Suprapubic skin (tissue), 4 donors: ENCODE measurements at regions not wholly inside any gene's neighbourhood (a gene's known extent, or its start where the extent isn't known, plus 50 kb on each side); places are given as distances from the start of the nearest gene placed in this dataset.
"Not testable (repeated sequence)": the region's sequence is repeated elsewhere in the genome, so short reads cannot be mapped to it uniquely, and the experiment has no call there.

Source experiments
- DNase-seq, 2 donors: peaks; one replicate each; pipeline ENCODE4 v3.0.0-alpha.2; 2019; ENCODE audit warnings: low spot score in 2 of 2
- H3K27ac ChIP-seq: fragments of 200-600 bp; sonication (generic); one replicate; pipeline ENCODE4 v1.5.1; 2019
- H3K27me3 ChIP-seq: fragments of 200-600 bp; sonication (generic); one replicate; pipeline ENCODE4 v1.5.1; 2019
- H3K36me3 ChIP-seq: fragments of 200-600 bp; sonication (generic); one replicate; pipeline ENCODE4 v1.5.1; 2019
- H3K4me1 ChIP-seq: fragments of 200-600 bp; sonication (generic); one replicate; pipeline ENCODE4 v1.5.1; 2019
- H3K4me3 ChIP-seq: fragments of 200-600 bp; sonication (generic); one replicate; pipeline ENCODE4 v1.5.1; 2019; ENCODE audit warnings: mild to moderate bottlenecking
- H3K9me3 ChIP-seq: fragments of 200-600 bp; sonication (generic); one replicate; pipeline ENCODE4 v1.5.1; 2019
- EP300 ChIP-seq: sonication (generic); formaldehyde crosslinking; IDR thresholded peaks from one replicate; pipeline ENCODE4 v1.6.1; 2017; ENCODE audit warnings: antibody characterized with exemption
- POLR2A ChIP-seq, 2 donors: fragments of 450-650 bp; IDR thresholded peaks; one replicate each; pipeline ENCODE4 v1.6.1; 2017; ENCODE audit warnings: antibody characterized with exemption in 2 of 2, mild to moderate bottlenecking in 2 of 2, moderate library complexity in 2 of 2
- POLR2AphosphoS5 ChIP-seq, 3 donors: sonication (generic); formaldehyde crosslinking; IDR thresholded peaks; one replicate each; pipeline ENCODE4 v1.6.1; 2017; ENCODE audit warnings: antibody characterized with exemption in 3 of 3
- WGBS: methylation state at CpG from one replicate; pipeline ENCODE4 v1.1.5; 2018; 5-methylcytosine and 5-hydroxymethylcytosine counted together
- TF ChIP-seq, protein P1 (sequence below), 2 donors: fragments of 200-600 bp in 1 of 2; fragments of 450-650 bp in 1 of 2; sonication (generic) in 1 of 2; IDR thresholded peaks; one replicate each; pipeline ENCODE4 v1.5.1; 2016 to 2019; ENCODE audit warnings: antibody characterized with exemption in 2 of 2, mild to moderate bottlenecking in 1 of 2, moderate library complexity in 1 of 2

DNA sequence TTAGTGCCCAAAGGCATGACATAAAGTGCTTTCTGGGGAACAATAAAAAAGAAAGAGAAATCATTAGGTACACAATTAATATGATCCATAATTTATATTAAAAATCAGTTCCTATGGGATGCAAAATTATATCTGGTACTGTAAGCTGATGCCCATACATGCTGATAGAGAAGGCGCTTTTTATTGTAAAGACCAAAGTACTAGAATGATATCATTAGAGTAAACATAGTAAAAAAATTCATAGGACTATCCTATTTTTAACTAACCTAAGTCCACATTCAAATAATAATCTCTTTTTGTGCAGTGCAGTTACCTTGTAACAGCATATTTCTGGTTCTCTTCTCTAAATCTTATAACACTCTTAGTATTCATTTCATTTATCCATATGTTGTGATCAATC is 252.2 kb downstream of the ASXL3 start:
- TF ChIP-seq, protein P1, sequence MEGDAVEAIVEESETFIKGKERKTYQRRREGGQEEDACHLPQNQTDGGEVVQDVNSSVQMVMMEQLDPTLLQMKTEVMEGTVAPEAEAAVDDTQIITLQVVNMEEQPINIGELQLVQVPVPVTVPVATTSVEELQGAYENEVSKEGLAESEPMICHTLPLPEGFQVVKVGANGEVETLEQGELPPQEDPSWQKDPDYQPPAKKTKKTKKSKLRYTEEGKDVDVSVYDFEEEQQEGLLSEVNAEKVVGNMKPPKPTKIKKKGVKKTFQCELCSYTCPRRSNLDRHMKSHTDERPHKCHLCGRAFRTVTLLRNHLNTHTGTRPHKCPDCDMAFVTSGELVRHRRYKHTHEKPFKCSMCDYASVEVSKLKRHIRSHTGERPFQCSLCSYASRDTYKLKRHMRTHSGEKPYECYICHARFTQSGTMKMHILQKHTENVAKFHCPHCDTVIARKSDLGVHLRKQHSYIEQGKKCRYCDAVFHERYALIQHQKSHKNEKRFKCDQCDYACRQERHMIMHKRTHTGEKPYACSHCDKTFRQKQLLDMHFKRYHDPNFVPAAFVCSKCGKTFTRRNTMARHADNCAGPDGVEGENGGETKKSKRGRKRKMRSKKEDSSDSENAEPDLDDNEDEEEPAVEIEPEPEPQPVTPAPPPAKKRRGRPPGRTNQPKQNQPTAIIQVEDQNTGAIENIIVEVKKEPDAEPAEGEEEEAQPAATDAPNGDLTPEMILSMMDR (IDR thresholded peaks at IDR 0.05) = no peak
- TF ChIP-seq EP300 (no peak), POLR2A (IDR thresholded peaks at IDR 0.05) (no peak), POLR2AphosphoS5 (IDR thresholded peaks at IDR 0.05) (no peak)
- Histone ChIP-seq H3K27me3 (no peaks in the 10 kb centered on the region), H3K9me3 (peaks cover 5% of the 10 kb centered on the region), H3K4me1 (no peaks in the 10 kb centered on the region), H3K36me3 (no peaks in the 10 kb centered on the region), H3K27ac (no peak overlapping the region), H3K4me3 (no peak overlapping the region)
- 98% methylated on average over 1 of the region's 1 CpG for WGBS
- DNase-seq = no peak

DNA sequence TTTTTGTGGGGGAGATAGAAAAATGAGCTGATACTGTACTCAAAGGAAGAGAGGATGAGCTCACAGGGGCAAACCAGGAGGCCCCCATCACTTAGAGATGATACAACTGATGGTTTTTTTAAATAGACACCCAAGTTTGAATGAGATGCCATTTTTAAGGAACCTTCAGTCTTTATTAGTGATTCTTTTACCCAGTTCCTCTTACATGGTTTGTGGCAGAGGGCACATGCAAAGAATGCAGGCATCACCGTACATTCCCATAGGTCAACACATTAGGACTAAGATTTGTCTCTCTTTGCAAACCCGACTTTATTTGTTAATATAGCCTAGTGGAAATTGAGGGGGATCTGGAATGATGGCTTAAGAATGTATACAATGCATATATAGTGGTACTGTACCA is 250.9 kb downstream of the ASXL3 start:
- Histone ChIP-seq H3K36me3 (no peaks in the 10 kb centered on the region), H3K27me3 (no peaks in the 10 kb centered on the region), H3K9me3 (peaks cover 5% of the 10 kb centered on the region), H3K4me3 (no peak overlapping the region), H3K4me1 (no peaks in the 10 kb centered on the region), H3K27ac (no peak overlapping the region)
- 74% methylated on average over 2 of the region's 2 CpGs for WGBS
- DNase-seq = no peak
- TF ChIP-seq POLR2AphosphoS5 (IDR thresholded peaks at IDR 0.05) = no peak
- TF ChIP-seq, protein P1 (IDR thresholded peaks at IDR 0.05) = no peak

DNA sequence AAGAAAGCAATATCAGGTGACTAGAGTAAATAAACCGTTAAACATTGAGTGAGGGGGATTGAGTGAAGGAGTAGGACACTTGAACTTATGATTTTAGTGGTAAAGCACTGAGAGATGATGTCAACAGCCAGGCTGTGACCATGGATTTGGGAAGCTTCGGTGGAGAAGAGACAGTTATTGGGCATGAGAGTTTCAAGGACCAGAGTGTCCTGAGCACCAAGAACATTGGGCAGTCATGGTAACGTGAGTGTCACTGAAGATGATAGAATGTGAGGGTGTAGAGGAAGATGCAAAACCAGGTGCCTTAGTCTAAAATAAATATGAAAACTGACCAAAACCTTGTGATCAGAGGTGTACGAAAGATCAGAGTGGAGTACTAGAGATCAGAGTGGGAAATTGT is 248.1 kb downstream of the ASXL3 start:
- WGBS = 86% methylated on average over 4 of the region's 4 CpGs
- no peaks in the 10 kb centered on the region for H3K9me3 ChIP-seq
- TF ChIP-seq POLR2A (IDR thresholded peaks at IDR 0.05) = no peak
- TF ChIP-seq, protein P1 (IDR thresholded peaks at IDR 0.05) = no peak
- no peak for TF ChIP-seq POLR2AphosphoS5 (IDR thresholded peaks at IDR 0.05)
- no peak for TF ChIP-seq EP300
- no peaks in the 10 kb centered on the region for H3K27me3 ChIP-seq
- no peak overlapping the region for H3K4me3 ChIP-seq
- H3K27ac ChIP-seq = no peak overlapping the region
- H3K36me3 ChIP-seq = no peaks in the 10 kb centered on the region
- DNase-seq = no peak
- H3K4me1 ChIP-seq = peaks cover 4% of the 10 kb centered on the region

DNA sequence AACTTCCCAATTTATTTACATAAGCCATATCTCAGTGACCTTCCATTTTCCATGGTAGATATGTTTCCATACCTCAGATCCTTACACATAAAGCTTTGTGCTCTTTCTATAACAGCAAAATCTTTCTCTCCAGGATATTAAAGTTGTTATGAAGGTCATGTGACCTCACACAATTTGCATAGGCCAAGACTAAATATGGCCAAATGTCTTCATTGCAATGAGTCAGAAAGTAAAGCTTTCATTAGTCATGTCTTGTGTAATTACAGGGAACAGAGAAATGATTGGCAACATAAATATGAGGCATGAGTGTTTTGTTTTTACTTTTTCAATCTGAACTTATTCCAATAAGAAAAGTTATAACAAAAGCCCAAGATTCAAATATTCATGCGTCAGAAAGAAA is 243.5 kb downstream of the ASXL3 start:
- Histone ChIP-seq H3K36me3 (no peaks in the 10 kb centered on the region), H3K4me1 (peaks cover 4% of the 10 kb centered on the region), H3K9me3 (no peaks in the 10 kb centered on the region), H3K27me3 (no peaks in the 10 kb centered on the region), H3K4me3 (no peak overlapping the region), H3K27ac (no peak overlapping the region)
- no peak for DNase-seq
- TF ChIP-seq POLR2AphosphoS5 (IDR thresholded peaks at IDR 0.05) (no peak), POLR2A (IDR thresholded peaks at IDR 0.05) (no peak), EP300 (no peak)
- TF ChIP-seq, protein P1 (IDR thresholded peaks at IDR 0.05) = no peak
- WGBS = 67% methylated on average over 1 of the region's 1 CpG

DNA sequence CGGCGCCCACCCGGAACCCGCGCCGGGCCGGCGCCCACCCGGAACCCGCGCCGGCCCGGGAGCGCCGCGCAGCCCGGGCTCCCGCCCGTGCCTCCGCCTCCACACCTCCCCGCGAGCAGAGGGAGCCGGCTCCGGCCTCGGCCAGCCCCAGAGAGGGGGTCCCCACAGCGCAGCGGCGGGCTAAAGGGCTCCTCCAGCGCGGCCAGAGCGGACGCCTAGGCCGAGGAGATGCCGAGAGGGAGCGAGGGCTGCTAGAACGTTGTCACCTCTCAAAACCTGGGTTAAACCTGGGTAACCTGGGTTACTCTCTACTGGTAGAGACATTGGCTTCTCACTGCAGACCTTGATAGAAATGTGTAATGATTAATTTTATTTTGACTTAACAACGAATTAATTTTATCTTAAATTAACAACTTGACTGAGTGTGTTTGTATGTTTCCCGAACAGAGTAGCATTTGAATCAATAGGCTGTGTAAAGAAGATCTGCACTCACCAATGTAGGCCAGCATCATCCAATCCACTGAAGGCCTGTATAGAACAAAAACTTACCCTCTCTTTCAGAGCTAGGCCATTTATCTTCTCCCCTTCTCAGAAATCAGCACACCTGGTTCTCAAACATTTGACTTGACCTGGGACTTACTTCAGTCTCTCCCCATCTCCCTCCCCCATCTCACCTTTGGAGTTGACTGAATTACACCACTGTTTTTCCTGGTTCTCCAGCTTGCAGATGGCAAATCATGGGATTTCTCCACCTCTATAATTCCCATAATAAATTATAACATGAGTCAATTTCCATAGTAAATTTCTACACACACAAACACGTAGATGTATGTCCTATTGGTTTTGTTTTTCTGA is 242.7 kb downstream of the ASXL3 start:
- H3K27me3 ChIP-seq = no peaks in the 10 kb centered on the region
- 62% methylated on average over 6 of the region's 39 CpGs for WGBS
- H3K36me3 ChIP-seq = no peaks in the 10 kb centered on the region
- TF ChIP-seq POLR2AphosphoS5 (IDR thresholded peaks at IDR 0.05) (no peak), EP300 (no peak), POLR2A (IDR thresholded peaks at IDR 0.05) (no peak)
- TF ChIP-seq, protein P1 (IDR thresholded peaks at IDR 0.05) = no peak
- H3K9me3 ChIP-seq = no peaks in the 10 kb centered on the region
- peaks cover 4% of the 10 kb centered on the region for H3K4me1 ChIP-seq
- H3K4me3 ChIP-seq = no peak overlapping the region
- H3K27ac ChIP-seq = no peak overlapping the region
- no peak for DNase-seq

DNA sequence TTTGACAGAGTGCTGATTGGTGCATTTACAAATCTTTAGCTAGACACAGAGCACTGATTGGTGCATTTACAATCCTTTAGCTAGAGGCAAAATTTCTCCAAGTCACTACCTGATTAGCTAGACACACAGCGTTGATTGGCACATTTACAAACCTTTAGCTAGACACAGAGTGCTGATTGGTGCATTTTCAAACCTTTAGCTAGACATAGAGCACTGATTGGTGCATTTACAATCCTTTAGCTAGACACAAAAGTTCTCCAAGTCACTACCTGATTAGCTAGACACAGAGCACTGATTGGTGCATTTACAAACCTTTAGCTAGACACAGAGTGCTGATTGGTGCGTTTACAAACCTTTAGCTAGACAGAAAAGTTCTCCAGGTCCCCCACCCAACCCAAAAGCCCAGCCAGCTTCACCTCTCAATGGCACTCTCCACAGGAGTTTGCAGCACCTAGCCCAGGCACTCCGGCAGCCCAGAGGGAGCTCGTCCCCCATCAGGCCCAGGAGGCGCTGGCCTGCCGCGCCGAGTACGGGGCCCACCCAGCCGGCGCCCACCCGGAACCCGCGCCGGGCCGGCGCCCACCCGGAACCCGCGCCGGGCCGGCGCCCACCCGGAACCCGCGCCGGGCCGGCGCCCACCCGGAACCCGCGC is 241.8 kb downstream of the ASXL3 start:
- H3K9me3 ChIP-seq, H3K36me3 ChIP-seq, H3K27ac ChIP-seq, H3K4me3 ChIP-seq, DNase-seq, H3K27me3 ChIP-seq, H3K4me1 ChIP-seq: not testable (repeated sequence)
- WGBS = 78% methylated on average over 2 of the region's 32 CpGs
